K562 (cell line): ENCODE measurements at regions not wholly inside any gene's neighbourhood (a gene's known extent, or its start where the extent isn't known, plus 50 kb on each side); places are given as distances from the start of the nearest gene placed in this dataset.

Experiments used
- ETV6 ChIP-seq, 3 experiments: fragments of 150-350 bp in 1 of 3; sonication (generic) in 1 of 3; formaldehyde crosslinking in 1 of 3; IDR thresholded peaks; 2 replicates each; pipeline versions ENCODE4 v1.6.1 to v1.8.0; 2014 to 2022; ENCODE audit warnings: borderline replicate concordance in 2 of 3, low read depth in 2 of 3, antibody characterized with exemption in 1 of 3, low read length in 1 of 3, mild to moderate bottlenecking in 1 of 3, missing genetic modification reagents in 1 of 3
- GATAD2A ChIP-seq: fragments of 450-650 bp; IDR thresholded peaks from 2 replicates; pipeline ENCODE4 v1.6.1; 2017
- TF ChIP-seq, protein P1 (sequence below): IDR thresholded peaks from 3 replicates; pipeline ENCODE4 v1.6.1; 2011; ENCODE audit warnings: borderline replicate concordance, mild to moderate bottlenecking; ENCODE audit not compliant: insufficient read length, insufficient read depth
- TF ChIP-seq, protein P2 (sequence below), 2 experiments: IDR thresholded peaks; 2 replicates each; pipeline ENCODE4 v1.6.1; 2012; ENCODE audit warnings: improper control_type of control experiment in 2 of 2, low read depth in 2 of 2, low read length in 2 of 2, borderline replicate concordance in 1 of 2

DNA sequence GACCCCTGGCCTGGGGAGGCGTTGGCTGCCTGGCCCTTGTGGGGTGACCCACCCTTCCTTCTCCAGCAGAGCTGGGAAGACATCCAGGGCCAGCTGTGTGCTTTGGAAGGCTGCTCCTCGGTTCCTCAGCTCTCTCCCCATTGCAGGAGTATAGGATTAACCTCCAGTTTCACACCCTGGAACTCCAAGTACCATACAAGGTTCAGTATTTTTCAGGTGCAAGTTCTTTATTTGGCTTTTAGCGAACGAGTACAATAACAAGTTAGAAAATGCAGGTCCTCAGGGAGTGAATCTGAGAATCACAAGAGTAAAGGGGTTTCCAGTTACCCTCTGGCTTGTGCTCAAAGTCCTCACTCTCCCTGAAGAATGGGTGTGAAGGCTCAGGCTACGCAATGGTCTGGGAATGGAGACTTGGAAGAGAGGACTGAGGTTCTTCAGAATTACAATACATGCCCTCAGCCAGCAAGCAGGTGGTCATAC, 101.2 kb downstream of the APOB start:
- TF ChIP-seq, protein P1, sequence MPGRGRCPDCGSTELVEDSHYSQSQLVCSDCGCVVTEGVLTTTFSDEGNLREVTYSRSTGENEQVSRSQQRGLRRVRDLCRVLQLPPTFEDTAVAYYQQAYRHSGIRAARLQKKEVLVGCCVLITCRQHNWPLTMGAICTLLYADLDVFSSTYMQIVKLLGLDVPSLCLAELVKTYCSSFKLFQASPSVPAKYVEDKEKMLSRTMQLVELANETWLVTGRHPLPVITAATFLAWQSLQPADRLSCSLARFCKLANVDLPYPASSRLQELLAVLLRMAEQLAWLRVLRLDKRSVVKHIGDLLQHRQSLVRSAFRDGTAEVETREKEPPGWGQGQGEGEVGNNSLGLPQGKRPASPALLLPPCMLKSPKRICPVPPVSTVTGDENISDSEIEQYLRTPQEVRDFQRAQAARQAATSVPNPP, result no peak
- TF ChIP-seq GATAD2A (no peak), ETV6 (IDR thresholded peaks at IDR 0.05; ENCODE audit: borderline replicate concordance in 1 of 2, low read depth in 2 of 2, low read length in 1 of 2) (no peak), ETV6 (CRISPR knock-in tag; IDR thresholded peaks at IDR 0.05; ENCODE audit: borderline replicate concordance) (no peak)
- TF ChIP-seq, protein P2, sequence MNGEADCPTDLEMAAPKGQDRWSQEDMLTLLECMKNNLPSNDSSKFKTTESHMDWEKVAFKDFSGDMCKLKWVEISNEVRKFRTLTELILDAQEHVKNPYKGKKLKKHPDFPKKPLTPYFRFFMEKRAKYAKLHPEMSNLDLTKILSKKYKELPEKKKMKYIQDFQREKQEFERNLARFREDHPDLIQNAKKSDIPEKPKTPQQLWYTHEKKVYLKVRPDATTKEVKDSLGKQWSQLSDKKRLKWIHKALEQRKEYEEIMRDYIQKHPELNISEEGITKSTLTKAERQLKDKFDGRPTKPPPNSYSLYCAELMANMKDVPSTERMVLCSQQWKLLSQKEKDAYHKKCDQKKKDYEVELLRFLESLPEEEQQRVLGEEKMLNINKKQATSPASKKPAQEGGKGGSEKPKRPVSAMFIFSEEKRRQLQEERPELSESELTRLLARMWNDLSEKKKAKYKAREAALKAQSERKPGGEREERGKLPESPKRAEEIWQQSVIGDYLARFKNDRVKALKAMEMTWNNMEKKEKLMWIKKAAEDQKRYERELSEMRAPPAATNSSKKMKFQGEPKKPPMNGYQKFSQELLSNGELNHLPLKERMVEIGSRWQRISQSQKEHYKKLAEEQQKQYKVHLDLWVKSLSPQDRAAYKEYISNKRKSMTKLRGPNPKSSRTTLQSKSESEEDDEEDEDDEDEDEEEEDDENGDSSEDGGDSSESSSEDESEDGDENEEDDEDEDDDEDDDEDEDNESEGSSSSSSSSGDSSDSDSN (IDR thresholded peaks at IDR 0.05; ENCODE audit: borderline replicate concordance in 1 of 2, low read depth in 2 of 2, low read length in 2 of 2), result no peak
